ENCODE measurements at regions not wholly inside any gene's neighbourhood (a gene's known extent, or its start where the extent isn't known, plus 50 kb on each side); places are given as distances from the start of the nearest gene placed in this dataset.
"Not testable (repeated sequence)": the region's sequence is repeated elsewhere in the genome, so short reads cannot be mapped to it uniquely, and the experiment has no call there.

DNA sequence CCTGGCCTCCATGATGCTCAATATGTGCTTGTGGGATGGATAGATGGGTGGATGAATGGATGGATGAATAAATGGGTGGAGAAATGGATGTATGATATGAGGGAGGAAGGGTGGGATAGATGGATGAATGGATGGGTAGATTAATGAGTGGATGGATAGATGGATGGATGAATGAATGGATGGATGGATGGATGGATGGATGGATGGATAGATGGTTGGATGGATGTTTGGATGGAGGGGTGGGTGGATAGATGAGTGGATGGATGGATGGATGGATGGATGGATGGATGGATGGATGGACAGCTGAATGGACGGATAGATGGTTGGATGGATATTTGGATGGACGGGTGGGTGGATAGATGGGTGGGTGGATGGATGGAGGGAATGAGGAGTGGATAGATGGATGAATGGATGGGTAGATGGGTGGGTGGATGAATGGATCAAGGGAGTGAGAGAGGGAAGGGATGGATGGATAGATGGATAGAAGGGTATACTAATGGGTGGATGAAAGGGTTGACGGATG, 139.4 kb downstream of the CEBPB start:
- DNase-seq = no peak

DNA sequence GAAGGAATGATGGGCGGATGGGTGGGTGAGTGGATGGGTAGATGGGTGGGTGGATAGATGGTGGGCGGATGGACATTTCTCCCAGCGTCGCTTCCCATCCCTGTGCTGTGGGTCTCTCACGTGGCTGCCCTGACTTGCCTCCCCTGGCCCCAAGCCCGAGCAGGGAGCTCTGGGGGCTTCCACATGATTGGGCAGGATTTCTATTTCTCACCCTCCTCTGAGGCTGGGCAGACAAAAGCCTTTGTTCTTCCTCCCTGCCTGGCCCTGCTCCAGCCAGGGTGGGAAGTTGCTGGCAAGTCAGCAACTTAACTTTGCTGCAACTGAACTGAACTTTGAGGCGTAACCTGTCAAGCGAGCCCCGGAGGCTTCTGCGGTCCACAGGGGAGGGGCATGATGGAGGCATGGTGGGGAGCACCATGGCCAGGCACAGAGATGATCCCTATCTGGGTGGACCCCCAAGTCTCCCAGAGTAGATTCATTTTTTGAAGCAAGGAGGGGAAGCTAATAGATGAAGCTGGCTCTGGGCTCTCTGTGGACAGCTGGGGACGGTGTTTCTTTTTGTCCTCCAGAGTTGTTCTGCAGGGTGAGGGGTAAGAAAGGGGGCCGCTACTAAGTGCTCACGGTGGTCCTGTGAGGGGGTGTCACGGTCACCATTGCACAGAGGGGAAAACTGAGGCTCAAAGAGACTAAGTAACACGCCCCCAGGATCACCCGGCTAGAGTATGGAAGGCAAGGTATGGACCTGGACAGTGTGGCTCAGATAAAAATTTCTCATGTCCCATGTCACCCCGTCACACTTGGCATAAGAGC, 140.1 kb downstream of the CEBPB start:
- no peak for DNase-seq

DNA sequence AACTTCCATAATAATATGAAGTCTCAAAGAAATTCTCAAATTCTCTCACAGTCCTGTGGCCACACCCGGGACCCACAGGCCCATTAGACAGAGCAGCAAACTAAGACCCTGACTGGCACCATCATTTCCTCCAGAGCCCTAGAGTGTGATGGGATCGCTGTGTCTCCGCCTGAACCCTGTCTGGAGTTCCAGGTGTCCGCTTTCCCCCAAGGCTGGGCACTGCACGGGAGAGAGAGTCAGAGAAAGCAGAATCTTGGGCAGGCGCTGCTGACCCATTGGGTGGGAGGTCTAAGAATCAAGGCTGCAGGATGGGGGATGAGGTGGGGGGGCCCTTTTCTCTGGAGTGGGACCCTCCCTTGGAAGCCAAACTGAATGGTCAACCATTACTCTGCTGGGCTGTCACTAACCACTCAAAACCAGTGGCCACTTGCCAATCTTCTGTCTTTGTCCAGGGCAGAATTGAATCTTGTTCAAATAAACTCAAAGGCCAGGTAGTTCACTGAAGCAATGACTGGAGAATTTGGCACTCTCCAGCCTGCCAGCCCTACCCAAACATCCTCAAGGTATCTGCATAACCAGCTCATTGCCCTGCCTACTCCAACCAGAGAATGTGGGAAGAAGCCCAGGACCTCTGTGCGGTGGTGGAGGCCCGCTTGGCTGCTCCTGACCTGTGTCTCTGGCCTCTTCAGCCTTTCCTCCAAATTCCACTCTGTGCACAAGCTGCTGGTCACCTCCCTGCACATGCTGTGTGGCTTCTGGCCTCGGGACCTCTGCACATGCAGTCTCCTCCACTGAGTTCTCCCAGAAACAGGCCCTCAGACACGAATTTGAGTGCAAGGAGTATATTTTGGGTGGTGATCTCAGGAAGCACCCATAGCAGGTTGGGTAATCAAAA, 141.1 kb downstream of the CEBPB start:
- DNase-seq = no peak

DNA sequence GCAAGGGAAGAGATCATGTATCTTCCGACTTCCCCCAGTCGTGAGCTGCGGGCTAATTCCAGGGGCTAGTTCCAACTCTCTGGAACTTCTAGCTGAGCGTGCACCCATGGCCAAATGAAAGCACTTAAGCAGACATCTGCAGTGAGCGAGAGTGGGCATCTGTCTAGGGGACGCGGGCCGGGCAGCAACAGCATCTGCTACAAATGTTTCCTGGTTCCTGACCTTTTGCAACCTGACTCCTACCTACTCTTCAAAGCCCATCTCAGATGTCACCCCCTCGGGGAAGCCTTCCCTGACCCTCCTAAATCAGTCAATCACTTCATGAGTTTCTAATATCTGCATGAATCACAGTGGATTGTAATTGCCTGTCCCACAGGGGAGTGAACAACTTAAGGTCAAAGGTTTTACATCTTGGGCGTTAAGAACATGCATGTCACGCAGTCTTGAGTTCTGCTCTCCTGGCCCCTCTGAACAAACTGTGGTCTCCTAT, 141.9 kb downstream of the CEBPB start:
- no peak for DNase-seq

DNA sequence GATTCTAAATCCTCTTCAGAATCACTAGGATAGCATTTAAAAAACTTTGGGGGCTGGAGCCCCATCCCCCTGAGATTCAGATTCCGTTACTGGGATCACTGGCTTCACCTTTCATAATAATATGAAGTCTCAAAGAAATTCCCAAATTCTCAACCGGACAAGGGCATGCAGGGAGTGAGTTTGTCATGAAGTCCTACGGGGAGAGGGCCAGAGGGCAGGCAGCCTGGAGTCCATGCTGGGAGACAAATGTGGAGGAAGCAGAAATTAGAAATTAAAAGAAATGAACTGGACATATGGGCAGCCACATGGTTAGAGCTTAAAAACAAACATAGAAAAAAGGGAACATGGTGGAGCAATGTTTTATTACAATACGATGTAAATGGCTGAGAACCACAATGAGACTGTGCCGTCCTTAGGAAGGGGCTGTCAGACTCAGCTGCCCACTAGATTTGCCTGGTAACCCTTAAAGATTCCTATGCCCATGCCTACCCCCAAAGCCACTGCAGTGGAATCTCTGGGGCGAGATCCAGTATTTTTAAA, 142.6 kb downstream of the CEBPB start:
- DNase-seq = no peak

DNA sequence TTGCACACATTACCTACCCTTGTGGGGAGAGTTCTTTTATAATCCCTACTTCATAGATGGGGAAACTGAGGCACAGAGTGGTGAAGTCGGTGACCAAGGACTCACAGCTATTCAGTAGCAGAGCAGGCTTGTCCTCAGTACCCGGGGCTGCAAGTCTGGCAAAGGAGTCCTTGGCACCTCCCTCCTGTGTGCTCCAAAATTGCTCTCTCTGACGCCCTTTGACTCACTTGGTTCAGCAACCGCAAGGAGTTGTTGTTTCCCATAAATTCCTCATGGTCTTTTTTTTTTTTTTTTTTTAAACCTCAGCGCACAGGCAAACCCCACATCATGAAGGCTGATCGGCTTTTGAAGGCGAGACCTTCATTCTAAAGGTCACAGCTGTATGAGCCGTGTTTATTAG, 143.2 kb downstream of the CEBPB start:
- no peak for DNase-seq

DNA sequence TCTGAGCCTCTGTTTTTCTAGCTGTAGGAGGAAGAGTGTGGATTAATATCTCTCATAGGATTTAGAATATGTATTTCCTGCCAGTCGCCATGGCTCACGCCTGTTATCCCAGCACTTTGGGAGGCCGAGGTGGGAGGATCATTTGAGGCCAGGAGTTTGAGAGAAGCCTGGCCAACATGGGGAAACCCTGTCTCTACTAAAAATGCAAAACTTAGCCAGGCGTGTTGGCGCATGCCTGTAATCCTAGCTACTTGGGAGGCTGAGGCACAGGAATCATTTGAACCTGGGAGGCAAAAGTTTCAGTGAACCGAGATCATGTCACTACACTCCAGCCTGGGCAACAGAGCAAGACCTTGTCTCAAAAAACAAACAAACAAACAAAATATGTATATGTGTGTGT, 143.9 kb downstream of the CEBPB start:
- not testable (repeated sequence) for DNase-seq

DNA sequence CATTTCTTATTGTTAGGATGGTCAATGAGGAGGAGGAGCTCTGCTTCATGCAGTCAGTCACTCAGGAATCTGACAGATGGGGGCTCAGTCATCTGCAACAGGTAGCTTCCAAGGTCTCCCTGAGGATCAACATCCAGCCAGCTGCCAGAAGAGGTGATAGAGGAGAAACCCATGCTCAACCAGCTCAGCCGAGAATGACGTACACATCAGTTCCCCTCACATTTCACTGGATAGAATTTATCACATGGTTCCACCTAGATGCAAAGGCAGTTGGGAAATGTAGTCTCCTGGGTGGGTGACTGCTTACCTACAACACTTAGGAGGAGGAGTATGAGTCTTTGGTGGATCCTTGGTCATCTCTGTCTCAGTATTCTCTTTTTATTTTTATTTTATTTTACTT, 144.5 kb downstream of the CEBPB start:
- peak in 1 of 5 experiments; percentile 61 for DNase-seq

DNA sequence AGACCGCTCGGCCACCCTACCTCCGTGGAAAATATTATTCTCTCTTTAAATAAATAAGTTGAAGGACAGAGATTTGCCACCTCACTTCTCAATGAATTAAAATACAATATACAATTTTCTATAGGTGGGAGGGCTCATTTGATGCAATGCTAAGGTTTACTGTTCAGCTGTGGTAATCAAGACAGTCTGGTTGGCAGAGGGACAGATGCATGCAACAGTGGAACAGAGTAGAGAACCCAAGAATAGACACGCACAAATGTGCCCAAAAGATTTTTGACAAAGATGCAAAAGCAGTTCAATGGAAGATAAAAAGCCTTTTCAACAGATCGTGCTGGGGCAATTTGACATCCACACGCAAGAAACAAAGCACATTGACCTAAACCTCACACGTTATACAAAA, 145.2 kb downstream of the CEBPB start:
- no peak for DNase-seq

DNA sequence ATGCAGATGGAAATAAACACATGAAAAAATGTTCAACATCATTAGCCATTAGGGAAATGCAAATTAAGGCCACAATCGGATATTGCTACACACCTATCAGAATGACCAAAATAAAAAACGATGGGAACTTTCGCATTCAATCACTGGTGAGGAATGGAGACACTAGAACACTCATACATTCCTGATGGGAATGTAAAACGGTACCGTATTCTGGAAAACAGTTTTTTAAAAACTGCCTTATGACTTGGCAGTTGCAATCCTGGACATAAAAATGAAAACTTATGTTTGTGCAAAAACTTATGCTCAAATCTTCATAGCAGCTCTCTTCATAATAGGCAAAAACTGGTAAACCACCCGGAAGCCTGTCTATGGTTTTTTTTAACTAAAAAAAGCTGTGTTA, 146.0 kb downstream of the CEBPB start:
- no peak for DNase-seq

DNA sequence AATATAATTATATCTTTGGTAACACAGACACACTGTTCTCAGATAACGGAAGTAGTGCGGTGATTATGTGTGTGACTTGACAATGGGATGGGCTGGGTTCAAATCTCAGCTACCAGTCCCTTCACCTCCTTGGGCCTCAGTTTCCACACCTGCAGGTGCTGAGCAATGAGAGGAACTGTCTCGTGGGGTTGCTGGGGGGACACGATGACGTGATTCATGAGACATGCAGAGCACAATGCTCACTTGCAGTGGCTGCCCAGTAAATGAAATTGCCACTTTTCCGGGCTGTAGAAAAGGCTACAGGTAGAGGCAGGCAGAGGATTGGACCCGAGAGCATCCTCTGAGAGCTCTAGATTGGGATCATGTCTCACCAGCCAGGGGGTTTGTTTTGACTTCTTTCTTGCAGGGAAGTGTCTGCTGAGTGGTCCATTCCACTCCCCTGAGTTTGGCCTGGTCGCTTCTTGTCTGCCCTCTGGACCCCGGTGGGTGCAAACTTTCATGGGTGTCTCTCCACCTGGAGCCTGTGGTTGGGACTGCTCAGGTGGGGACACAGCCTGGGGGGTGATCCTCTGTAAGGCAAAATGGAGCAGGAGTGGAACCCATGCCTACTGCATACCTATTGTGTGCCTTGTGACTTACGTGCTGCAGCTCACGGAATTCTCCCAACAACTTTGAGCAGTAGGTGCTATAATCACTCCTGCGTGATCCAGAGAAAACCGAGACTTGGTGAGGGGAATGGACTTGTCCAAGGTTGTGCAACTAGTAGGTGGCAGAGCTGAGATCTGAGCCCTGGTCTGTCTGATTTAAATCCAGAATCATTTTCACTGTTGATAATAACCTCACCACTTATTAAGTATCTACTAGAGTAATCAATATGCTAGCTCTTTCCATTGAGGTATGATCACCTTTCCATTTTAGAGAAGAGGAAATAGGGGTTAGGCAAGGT, 147.2 kb downstream of the CEBPB start:
- no peak for DNase-seq

DNA sequence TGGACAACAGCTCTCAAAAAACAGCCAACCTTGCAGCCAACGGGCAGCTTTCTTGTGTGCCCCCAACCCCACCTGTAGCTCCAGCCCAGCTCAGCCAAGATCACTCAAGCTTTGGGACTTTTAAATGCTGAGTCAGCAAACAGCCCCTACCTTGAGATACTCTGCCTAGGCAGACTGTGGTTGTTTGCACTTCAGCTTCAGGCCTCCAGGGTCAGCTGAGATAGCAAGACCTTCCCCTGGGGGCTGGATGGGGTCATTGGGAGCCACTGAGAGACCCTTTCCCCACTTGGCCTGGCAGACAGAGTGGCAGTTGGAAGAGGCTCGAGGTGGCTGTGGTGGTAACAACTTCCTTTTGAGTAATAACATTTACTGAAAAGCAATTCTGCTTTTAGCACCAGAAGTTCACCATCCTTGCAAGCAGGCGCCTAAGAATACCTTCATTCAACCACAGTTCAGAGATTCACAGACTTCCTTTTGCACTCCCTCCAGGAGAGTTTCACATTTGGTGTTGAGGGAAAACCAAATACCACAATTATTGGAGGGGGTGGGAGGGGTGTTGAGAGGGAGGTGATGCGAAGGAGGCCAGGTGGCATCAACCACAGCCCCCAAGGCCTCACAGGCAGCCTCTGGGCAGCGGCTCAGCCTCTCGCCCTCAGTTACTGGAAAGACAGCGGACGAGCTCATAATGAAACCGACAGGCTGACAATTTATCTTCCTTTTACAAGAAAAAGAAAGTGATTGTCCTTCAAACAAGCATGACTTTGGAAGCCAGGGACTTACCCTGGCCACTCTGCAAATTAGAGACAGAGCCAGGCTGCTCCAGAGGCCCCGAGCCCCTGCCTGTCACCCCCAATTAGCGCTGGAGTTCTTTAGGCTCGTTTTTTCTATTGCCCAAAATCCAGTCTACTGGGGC, 148.1 kb downstream of the CEBPB start:
- DNase-seq = peak in 3 of 5 experiments; percentile 21 to 94 (median 32)

DNA sequence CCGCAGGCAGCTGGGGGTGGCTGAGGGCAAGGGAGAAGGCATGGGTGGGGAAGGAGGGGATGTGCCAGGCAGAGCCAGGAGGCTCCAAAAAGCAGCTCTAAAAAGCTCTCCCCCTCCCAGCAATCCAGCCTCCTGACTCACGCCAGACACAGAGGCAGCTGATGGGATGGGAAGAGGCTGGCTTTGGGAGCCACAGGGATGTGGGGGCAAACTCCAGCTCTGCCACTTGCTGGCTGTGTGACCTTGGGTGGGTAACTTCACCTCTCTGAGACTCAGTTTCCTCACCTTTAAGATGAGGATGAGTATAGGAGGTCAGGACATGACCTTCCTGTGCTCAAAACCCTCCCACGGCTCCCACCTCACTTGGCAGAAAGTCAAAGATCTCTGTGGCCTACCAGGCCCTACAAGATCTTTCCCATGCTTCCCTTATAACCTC, 148.9 kb downstream of the CEBPB start:
- DNase-seq = no peak

DNA sequence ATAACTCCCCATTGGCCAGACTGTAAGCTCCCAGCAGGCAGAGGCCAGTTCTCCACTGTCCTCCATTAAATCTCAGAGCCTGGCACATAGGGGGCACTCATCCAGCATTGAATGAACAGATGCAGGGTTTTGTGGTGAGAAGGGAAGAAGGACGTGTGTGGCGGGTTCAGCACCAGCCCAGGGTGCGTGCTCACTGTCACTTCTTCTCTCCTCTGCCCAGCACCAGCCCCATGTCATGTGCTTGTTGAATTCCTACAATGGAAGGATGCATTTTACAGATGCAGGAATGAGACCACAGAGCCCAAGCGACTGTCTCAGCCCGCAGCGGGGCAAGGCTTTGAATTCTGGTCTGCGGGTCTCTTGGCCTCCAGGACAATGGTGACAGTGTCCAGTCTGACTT, 149.9 kb downstream of the CEBPB start:
- no peak for DNase-seq

DNA sequence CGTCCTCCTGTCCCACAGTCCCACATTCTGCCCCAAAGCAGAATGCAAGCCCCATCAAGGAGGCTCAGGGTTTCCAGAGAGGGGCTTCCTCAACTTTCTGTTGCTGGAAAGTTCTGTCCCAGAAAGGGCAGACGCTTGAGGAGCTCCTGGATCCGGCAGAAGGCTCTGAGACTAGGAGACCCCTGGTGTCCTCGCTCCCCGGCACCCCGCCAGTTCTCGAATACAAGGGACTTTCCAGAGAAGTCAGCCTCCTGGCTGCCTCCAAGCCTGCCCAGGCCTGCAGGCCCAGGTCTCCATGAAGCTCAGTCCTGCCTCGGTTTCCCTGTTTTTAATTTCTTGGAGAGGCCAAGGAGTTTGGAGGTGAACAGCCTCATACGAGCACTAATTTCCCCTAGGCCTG, 150.4 kb downstream of the CEBPB start:
- DNase-seq = no peak

DNA sequence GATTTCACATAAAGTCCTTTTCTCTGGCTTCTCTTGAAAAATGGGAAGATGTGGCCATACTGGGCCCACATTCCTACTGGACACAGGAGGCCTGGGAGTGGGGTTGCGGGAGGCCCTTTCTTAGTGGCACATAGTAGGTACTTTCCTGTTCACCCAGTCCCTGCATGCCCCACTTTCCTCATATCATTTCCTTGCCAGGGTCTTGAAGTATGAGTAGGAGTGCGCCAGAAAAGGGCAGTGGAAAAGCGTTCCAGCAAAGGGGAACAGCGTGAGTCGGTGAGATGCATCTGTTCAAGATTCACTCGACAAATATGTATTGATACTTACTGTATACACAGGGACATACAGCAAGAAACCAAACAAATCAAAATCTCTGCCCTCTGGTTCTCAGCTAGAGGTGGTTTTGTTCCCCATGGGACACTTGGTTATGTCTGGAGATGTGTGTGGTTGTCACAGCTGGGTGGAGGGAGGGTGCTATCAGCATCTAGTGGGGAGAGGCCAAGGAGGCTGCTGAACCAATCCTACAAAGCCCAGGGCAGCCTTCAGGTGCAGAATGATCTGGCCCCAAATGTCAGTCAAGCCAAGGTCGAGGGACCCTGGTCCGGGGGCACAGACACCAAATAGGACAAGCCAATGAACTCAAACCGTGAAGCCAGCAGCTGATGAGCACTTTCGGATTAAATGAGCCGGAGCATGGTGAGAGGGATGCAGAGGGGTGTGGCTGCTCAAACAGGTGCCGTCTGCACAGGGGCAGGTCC, 151.4 kb downstream of the CEBPB start:
- no peak for DNase-seq

DNA sequence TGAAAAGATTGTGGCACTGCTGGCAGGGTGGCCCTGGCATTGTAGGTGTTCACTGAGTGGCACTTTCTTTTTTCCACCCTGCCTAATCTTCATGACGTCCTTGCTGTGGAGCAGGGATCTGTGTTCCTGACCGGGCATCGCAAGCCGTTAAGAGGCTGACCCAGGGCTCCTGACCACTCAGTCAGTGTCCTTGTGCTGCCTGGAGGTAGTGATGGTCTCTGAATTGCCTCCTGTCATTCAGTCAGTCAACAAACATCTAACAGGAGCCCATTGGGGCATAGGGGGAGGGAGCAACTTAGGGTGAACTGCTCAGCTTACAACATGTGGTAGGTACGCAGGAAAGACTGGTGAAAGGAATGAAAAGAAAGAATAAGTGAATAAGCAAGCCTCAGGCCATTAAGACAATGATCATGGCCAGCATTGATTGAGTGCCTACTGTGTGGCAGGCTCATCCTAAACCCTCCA, 152.0 kb downstream of the CEBPB start:
- no peak for DNase-seq

DNA sequence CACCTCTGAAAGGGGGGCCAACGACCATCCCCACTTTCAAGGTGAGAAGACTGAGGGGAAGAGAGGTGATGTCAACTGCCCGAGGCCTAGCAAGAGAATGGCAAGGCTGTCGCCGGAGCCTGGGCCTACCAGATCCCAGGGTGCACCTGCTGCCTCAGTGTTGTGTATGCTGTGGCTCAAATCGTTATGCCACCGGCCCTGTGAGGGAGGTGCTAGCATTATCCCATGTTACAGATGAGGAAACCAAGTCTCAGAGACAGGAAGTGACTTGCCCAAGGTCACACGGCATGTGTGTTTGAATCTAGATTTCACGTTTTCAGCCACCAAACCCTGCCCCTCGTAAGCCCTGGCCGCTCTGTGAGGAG, 152.5 kb downstream of the CEBPB start:
- DNase-seq = no peak

DNA sequence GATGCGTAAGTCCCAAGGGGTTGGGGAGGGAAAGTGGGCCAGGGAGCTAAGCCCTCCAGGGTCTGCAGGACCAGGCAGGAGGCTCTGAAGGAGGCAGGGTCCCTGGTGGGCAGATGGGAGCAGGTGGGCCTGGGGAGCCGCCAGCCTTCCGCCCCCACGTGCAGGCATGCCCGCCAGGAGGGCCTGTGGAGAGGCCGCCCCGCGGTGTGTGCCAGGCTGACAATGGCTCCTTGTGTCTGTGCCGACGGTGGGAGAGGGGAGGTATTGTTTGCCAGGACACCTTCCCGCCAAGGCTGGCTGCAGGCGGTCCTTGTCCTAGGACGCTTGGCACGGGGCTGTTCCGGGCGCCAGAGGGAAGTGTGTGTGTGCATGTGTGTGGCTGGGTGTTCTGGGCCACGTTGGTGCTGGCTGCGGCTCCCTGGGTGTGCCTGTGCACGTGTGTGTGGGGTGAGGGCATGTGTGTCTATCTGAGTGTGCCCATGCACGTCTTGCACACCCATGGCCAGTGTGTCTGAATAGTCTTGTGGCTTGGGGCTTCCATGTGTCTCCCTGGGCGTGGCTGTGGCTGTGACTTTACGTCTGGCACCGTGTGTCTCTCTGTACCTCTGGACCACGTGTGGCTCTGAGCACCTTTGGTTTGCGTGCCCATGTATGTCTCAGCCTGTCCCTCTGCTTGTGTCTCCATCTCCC, 153.0 kb downstream of the CEBPB start:
- DNase-seq = no peak

All from T-helper 2 cell (primary cell).